C4-2B (cell line): ENCODE measurements at regions not wholly inside any gene's neighbourhood (a gene's known extent, or its start where the extent isn't known, plus 50 kb on each side); places are given as distances from the start of the nearest gene placed in this dataset.
A peak's percentile ranks its signal among the peaks of the same experiment; 100 is the strongest.

Experiments used
- H3K27ac ChIP-seq: fragments of 450-650 bp; 2 replicates; pipeline ENCODE4 v1.5.1; 2017
- CTCF ChIP-seq: fragments of 450-650 bp; conservative IDR thresholded peaks from 2 replicates; pipeline ENCODE4 v1.5.1; 2017; ENCODE audit warnings: mild to moderate bottlenecking
- ZFX ChIP-seq: fragments of 450-650 bp; IDR thresholded peaks from 2 replicates; pipeline ENCODE4 v1.6.1; 2017

- TF ChIP-seq ZFX (no peak), CTCF (peak; percentile 25)
- no peak overlapping the region for H3K27ac ChIP-seq
Observed at GRCh38 chrX:137352101-137352660, 213.7 kb upstream of the ZIC3 start.

- TF ChIP-seq CTCF (peak; percentile 8; the same call in 1 of the 2 replicates), ZFX (no peak)
- H3K27ac ChIP-seq, result no peak overlapping the region
Observed at GRCh38 chrX:137342969-137343368, 223.0 kb upstream of the ZIC3 start.

GRCh38 chrX:137313627-137314026, 252.3 kb upstream of the ZIC3 start:
- no peak overlapping the region for H3K27ac ChIP-seq
- TF ChIP-seq ZFX, result no peak
- TF ChIP-seq CTCF, result no peak

GRCh38 chrX:137305404-137305803, 260.5 kb upstream of the ZIC3 start:
- H3K27ac ChIP-seq, result no peak overlapping the region
- TF ChIP-seq CTCF, result no peak
- no peak for TF ChIP-seq ZFX

GRCh38 chrX:137297167-137297566, 263.4 kb upstream of the GPR101 start:
- H3K27ac ChIP-seq, result no peak overlapping the region
- TF ChIP-seq ZFX (no peak), CTCF (no peak)

GRCh38 chrX:137290011-137290410, 256.2 kb upstream of the GPR101 start:
- H3K27ac ChIP-seq, result no peak overlapping the region
- no peak for TF ChIP-seq ZFX
- TF ChIP-seq CTCF, result no peak

GRCh38 chrX:137287191-137287590, 253.4 kb upstream of the GPR101 start:
- no peak overlapping the region for H3K27ac ChIP-seq
- TF ChIP-seq ZFX, result no peak
- no peak for TF ChIP-seq CTCF
